OCI-LY3 (cell line): ENCODE measurements at regions not wholly inside any gene's neighbourhood (a gene's known extent, or its start where the extent isn't known, plus 50 kb on each side); places are given as distances from the start of the nearest gene placed in this dataset.
A peak's percentile ranks its signal among the peaks of the same experiment; 100 is the strongest.

Experiments
- H2AFZ ChIP-seq: fragments of 200-600, 300-600 bp; shearing (Covaris generic); 2 replicates; pipeline ENCODE4 v1.6.0; 2014; ENCODE audit warnings: antibody characterized with exemption, low read depth, low read length
- H3K27ac ChIP-seq: fragments of 200-600, 300-600 bp; sonication (generic); 2 replicates; pipeline ENCODE4 v1.5.1; 2014; ENCODE audit warnings: mild to moderate bottlenecking, low read length, moderate library complexity, mixed read lengths
- H3K27me3 ChIP-seq: fragments of 200-600, 300-600 bp; sonication (generic); 2 replicates; pipeline ENCODE4 v1.6.1; 2014; ENCODE audit warnings: low read depth, low read length, mixed read lengths
- H3K36me3 ChIP-seq: fragments of 200-600, 300-600 bp; sonication (generic); replicated peaks from 2 replicates; pipeline ENCODE3; 2014; ENCODE audit warnings: low read depth, low read length, mixed read lengths
- H3K4me1 ChIP-seq: fragments of 300-600, 200-600 bp; sonication (generic); 2 replicates; pipeline ENCODE4 v1.6.1; 2014; ENCODE audit warnings: low read length, mixed read lengths
- H3K4me2 ChIP-seq: fragments of 200-600, 300-600 bp; sonication (generic); 2 replicates; pipeline ENCODE4 v1.6.1; 2014; ENCODE audit warnings: low read length, mixed read lengths
- H3K4me3 ChIP-seq: fragments of 300-600, 200-600 bp; sonication (generic); 2 replicates; pipeline ENCODE4 v1.5.1; 2014; ENCODE audit warnings: antibody characterized with exemption, mild to moderate bottlenecking, low read length, moderate library complexity
- H3K79me2 ChIP-seq: fragments of 300-600, 200-600 bp; shearing (Covaris generic); 2 replicates; pipeline ENCODE4 v1.6.1; 2014; ENCODE audit warnings: mild to moderate bottlenecking, low read length, mixed read lengths
- H3K9ac ChIP-seq: fragments of 300-600, 200-600 bp; shearing (Covaris generic); 2 replicates; pipeline ENCODE4 v1.6.0; 2014; ENCODE audit warnings: mild to moderate bottlenecking, low read length, moderate library complexity
- H3K9me3 ChIP-seq: fragments of 200-600, 300-600 bp; shearing (Covaris generic); 2 replicates; pipeline ENCODE4 v1.6.1; 2014; ENCODE audit warnings: low read length, mixed read lengths; ENCODE audit not compliant: insufficient read depth
- H4K20me1 ChIP-seq: fragments of 200-600, 300-600 bp; sonication (generic); 2 replicates; pipeline ENCODE4 v1.6.1; 2016; ENCODE audit warnings: low read length, mixed read lengths; ENCODE audit not compliant: insufficient read depth
- EZH2phosphoT487 ChIP-seq: fragments of 200-600 bp; shearing (Covaris generic); IDR thresholded peaks from 2 replicates; pipeline ENCODE4 v1.6.1; 2018; ENCODE audit warnings: antibody characterized with exemption, mixed run types, low read depth
- TF ChIP-seq, protein P1 (sequence below): fragments of 200-600, 300-600 bp; sonication (generic); IDR thresholded peaks from 2 replicates; pipeline ENCODE4 v1.5.1; 2014; ENCODE audit warnings: antibody characterized with exemption, low read length, low read depth

DNA sequence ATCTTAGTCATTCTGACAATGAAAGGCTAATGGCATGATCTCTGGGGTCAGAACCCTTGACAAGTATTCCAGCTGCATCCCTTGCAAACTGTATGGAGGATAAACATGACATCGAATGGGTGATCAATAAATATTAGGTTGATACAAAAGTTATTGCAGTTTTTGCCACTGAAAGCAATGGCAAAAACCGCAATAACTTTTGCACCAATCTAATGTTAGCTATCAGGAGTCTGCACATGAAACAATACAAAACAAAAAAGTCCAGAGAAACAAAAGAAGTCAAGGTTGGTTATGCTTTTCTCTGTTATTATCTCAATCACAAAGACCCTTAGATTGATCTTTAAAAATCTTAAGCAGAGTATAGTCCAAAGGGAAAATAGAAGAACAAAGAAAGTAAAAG is 292.7 kb downstream of the DUSP10 start:
- no peak overlapping the region for H3K9ac ChIP-seq
- H2AFZ ChIP-seq = no peak overlapping the region
- H3K4me2 ChIP-seq = no peak overlapping the region
- H3K27ac ChIP-seq = no peak overlapping the region
- H3K27me3 ChIP-seq = no peaks in the 10 kb centered on the region
- peaks cover 7% of the 10 kb centered on the region for H3K4me1 ChIP-seq
- TF ChIP-seq, protein P1, sequence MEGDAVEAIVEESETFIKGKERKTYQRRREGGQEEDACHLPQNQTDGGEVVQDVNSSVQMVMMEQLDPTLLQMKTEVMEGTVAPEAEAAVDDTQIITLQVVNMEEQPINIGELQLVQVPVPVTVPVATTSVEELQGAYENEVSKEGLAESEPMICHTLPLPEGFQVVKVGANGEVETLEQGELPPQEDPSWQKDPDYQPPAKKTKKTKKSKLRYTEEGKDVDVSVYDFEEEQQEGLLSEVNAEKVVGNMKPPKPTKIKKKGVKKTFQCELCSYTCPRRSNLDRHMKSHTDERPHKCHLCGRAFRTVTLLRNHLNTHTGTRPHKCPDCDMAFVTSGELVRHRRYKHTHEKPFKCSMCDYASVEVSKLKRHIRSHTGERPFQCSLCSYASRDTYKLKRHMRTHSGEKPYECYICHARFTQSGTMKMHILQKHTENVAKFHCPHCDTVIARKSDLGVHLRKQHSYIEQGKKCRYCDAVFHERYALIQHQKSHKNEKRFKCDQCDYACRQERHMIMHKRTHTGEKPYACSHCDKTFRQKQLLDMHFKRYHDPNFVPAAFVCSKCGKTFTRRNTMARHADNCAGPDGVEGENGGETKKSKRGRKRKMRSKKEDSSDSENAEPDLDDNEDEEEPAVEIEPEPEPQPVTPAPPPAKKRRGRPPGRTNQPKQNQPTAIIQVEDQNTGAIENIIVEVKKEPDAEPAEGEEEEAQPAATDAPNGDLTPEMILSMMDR = no peak
- no peak overlapping the region for H3K4me3 ChIP-seq
- H4K20me1 ChIP-seq = no peaks in the 10 kb centered on the region
- H3K79me2 ChIP-seq = no peaks in the 10 kb centered on the region
- no peaks in the 10 kb centered on the region for H3K9me3 ChIP-seq
- H3K36me3 ChIP-seq = no peaks in the 10 kb centered on the region

DNA sequence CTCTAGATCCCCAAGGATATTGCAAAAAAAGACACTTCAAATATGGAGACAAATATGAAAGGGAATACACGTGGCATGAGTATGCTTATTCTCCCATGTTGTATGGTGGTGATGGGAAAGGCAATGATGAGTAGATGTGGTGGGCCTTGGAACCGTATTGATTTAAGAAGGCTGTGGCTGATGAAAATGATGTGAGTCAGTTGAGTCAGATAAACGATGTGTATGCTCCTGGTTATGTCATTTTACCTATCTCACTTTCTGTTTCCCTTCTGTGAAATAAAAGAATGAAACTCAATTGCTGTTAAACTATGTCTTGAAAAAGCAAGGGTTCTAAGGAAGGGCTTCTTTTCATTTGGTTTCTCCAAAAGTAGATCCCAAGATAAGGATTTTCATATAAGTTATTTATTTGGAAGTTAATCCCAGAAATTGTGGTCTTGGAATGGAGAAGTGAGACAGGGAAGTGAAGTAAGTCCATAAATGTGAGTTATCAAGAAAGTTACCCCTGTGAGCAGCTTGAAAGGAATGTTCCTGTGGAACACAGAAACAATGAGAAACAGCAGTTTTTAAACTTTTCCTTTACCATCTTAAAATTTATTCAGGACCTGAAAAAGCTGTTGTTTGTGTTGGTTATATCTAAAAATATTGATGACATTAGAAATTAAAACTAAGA is 292.0 kb downstream of the DUSP10 start:
- no peak overlapping the region for H2AFZ ChIP-seq
- no peaks in the 10 kb centered on the region for H3K79me2 ChIP-seq
- H3K36me3 ChIP-seq = no peaks in the 10 kb centered on the region
- H3K4me3 ChIP-seq = no peak overlapping the region
- no peaks in the 10 kb centered on the region for H3K27me3 ChIP-seq
- H3K27ac ChIP-seq = no peak overlapping the region
- peaks cover 7% of the 10 kb centered on the region for H3K4me1 ChIP-seq
- H3K4me2 ChIP-seq = peak overlapping the region; percentile 20
- H3K9me3 ChIP-seq = no peaks in the 10 kb centered on the region
- no peak overlapping the region for H3K9ac ChIP-seq
- no peak for TF ChIP-seq EZH2phosphoT487
- TF ChIP-seq, protein P1 = no peak
- no peaks in the 10 kb centered on the region for H4K20me1 ChIP-seq

DNA sequence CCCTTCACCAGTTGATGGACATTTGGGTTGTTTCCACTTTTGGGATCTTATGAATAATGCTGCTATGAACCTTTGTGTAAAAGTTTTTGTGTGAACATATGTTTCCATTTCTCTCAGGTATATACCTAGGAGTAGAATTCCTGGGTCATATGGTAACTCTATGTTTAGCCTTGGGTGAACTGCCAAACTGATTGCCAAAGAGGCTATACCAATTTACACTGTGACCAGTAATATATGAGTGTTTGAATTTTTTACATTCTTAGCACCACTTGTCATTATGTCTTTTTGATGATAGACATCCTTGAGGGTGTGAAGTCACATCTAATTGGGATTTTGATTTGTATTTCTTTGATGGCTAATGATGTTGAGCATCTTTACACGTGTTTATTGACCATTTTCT is 290.1 kb downstream of the DUSP10 start:
- Histone ChIP-seq H3K27ac (no peak overlapping the region), H3K9me3 (no peaks in the 10 kb centered on the region), H3K4me1 (peaks cover 7% of the 10 kb centered on the region), H2AFZ (no peak overlapping the region), H4K20me1 (no peaks in the 10 kb centered on the region), H3K9ac (no peak overlapping the region), H3K27me3 (no peaks in the 10 kb centered on the region), H3K4me3 (no peak overlapping the region), H3K79me2 (no peaks in the 10 kb centered on the region), H3K4me2 (no peak overlapping the region), H3K36me3 (no peaks in the 10 kb centered on the region)
- no peak for TF ChIP-seq EZH2phosphoT487
- TF ChIP-seq, protein P1 = no peak

DNA sequence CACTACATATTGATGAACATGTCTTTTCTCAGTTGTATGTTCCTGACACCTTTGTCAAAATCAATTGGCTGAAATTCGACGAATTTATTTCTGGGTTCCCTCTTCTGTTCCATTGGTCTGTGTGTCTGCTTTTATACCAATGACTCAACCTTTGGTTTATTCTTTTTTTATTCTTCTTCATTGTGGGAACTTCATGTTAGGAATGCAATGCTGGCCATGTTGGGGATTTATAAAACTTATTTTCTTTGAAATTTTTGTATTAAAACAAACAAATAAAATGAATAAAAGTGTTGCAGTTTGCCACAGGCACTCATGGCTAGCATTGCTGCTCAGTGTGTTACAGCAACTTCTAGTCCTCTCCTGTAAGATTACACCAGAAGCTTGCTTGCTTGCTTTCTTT is 287.8 kb downstream of the DUSP10 start:
- Histone ChIP-seq H3K9ac (no peak overlapping the region), H3K27ac (no peak overlapping the region), H2AFZ (no peak overlapping the region), H3K27me3 (no peaks in the 10 kb centered on the region), H4K20me1 (no peaks in the 10 kb centered on the region), H3K4me2 (no peak overlapping the region), H3K9me3 (no peaks in the 10 kb centered on the region), H3K79me2 (no peaks in the 10 kb centered on the region), H3K4me1 (peaks cover 7% of the 10 kb centered on the region), H3K4me3 (no peak overlapping the region), H3K36me3 (no peaks in the 10 kb centered on the region)
- TF ChIP-seq, protein P1 = no peak
- no peak for TF ChIP-seq EZH2phosphoT487
